Pulmonary artery endothelial cell (primary cell): ENCODE measurements at regions not wholly inside any gene's neighbourhood (a gene's known extent, or its start where the extent isn't known, plus 50 kb on each side); places are given as distances from the start of the nearest gene placed in this dataset.
A peak's percentile ranks its signal among the peaks of the same experiment; 100 is the strongest.
"Not testable (repeated sequence)": the region's sequence is repeated elsewhere in the genome, so short reads cannot be mapped to it uniquely, and the experiment has no call there.

ENCODE experiments used
- DNase-seq: peaks from one replicate; pipeline ENCODE4 v3.0.0-alpha.2; 2011; ENCODE audit warnings: low read depth, low spot score

DNA sequence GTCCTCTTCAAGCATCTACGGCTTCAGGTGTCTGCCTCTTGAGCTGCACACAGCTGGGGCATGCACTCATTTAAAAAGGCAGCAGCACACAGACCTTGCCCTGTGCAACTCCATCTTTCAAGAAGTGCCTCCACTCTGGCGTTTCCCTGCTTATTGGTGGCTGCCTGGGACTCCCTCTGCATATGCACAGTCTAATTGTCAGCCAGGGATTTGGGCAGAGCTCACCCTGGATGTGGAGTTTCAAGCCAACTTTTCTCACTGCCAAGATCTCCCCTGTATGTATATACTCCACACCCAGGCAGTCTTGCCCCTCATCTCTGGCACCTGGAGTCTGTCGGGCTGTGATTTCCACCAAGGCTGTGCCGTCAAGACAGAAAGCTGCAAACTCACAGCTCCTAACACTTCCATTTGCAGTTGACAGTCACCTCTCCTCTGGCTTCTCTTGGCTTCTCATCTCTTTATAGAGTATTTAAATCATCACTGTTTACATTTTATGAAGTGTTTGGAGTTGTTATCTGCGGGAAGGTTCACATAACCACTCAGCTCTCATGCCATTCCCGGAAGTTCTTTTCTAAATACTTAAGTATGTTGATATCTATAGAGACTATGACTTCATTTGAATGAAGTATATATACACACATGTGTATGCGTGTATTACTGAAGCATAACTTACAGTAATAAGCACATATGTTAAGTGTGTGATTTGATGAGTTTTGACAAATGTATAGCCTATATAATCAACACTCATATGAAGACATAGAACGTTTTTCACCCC is 128.2 kb downstream of the NPIPB11 start:
- DNase-seq: not testable (repeated sequence)

DNA sequence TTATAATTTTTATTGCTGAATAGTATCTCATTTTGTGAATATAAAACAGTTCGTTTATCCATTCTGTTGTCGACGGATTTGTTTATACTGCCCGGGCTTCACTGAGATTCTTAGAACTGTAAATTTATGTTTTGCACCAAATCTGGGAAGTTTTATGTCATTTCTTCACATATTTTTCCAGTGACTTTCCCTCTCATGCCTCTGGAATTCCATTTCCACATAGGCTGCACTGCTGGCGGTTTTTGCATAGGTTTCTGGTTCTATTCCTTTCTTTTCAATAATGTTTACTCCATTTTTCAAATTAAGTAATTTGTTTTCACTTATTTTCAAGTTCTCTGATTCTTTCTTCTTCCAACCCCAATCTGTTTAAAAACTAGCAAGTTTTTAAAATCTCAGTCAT is 130.1 kb downstream of the NPIPB11 start:
- not testable (repeated sequence) for DNase-seq

DNA sequence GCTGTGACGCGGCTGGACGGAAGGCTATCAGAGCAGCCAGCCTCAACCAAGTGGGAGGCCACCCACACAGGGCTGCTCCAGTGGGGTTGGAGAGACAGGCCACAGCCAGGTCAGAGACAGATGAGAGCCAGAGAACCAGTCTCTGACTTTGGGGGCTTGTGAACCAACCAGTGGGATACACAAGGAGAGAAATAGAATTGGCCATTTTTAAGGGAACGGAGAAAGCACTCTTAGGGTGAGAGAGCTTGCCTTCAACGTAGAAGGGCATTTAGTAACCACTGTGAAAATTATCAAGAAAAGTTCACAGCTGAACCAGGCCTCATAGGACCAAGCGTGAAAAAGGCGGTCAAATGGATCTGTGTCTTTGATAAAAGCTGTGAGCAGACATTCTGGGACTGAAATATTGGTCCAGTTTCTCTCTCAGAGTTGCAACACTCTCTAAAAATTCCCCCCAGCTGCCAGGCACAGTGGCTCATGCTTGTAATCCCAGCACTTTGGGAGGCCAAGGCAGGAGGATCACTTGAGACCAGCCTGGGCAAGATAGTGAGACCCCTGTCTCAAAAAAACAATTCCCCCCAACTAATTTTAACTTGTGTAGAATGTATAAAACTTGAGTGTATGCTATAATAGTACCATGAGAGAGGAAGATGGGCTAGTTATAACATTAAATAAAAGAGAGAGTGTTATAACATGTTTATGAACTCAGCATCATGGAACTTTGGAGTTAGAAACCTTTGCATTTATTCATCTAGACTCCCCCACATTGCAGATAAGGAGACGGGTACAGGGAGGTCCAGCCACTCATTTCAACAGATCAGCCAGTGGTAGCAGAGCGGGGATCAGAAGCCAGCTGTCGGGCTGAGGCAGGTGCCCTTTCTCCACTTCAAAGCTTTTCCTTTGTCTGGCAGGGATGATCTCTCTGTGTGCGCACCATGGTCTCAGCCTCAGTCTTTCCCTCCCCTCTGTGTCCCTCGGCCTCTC is 132.2 kb downstream of the NPIPB11 start:
- not testable (repeated sequence) for DNase-seq

DNA sequence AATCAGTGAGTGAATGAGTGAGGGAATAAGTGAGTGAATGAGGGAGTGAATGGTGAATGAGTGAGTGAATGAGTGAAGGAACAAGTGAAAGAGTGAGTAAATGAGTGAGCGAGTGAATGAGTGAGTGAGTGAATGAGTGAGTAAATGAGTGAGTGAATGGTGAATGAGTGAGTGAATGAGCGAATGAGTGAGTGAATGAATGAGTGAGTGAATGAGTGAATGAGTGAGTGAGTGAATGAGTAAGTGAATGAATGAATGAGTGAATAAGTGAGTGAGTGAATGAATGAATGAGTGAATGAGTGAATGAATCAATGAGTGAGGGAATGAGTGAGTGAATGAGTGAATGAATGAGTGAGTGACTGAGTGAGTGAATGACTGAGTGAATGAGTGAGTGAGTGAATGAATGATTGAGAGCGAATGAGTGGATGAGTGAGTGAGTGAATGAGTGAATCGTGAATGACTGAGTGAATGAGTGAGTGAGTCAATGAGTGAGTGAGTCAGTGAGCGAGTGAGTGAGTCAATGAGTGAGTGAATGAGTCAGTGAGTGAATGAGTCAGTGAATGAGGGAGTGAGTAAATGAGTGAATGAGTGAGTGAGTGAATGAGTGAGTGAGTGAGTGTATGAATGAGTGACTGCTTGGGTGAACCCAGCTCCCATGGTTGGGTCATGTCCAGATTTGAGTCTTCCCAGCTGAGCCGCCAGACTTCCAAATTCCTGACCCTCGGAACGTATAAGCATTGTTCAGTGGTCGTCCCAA is 133.0 kb downstream of the NPIPB11 start:
- not testable (repeated sequence) for DNase-seq

DNA sequence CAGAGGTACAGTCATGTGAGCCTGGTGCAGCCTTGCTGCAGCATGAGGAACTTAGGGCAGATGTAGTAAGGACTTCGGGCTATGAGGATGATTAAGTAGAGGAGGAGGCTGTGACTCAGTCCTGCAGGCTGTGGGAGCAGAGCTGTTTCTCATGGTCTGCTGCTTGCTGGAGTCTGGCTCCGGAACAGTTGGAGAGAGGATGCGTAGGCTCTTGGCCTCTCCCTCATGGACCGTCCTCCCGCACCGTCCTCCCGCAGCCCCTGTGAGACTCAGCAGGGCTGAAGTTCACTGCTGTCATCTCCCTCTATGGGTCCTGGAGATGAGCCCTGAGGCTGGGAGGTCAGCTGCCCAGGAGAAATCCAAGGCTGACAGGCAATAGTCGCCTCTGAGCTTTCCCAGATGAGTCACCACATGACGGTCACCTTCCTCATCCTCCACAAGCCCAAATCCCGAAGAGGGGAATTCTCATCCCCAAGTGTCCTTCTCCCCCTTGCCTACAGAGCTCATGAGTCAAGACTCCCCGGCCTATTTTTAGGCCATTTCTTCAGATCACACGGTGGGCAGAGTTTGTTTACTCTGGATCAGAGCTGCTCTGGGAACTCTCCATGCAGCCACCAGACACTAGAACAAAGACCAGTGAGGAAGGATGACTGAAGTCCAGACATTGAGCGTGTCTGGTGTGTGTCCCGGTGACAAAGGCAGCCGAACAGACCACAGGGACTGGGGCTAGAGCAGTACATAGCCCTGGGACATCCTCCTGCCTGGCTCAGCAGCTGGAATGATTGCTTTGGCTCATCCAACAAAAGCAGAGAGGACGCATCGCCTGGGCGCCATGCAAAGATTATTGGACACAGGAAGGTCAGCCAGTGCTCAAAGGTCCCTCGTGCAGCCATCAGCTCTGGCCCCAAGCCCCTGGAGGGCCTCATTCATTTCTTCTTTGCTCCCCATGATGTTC is 134.5 kb downstream of the NPIPB11 start:
- not testable (repeated sequence) for DNase-seq

DNA sequence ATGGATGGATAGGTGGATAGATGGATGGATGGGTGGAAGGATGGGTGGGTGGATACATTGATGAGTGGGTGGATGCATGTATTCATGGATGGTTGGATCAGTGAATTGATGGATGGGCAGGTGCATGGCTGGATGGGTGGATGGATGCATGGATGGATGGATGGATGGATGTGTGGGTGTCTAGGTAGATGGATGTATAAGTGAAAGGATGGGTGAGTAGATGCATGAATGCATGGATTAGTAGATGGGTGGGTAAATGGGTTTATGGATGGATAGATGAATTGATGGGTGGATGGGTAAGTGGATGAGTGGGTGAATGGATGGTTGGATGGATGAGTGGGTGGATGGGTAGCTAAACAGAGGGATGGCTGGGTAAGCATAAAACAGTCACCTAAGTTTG is 135.6 kb downstream of the NPIPB11 start:
- DNase-seq: not testable (repeated sequence)

DNA sequence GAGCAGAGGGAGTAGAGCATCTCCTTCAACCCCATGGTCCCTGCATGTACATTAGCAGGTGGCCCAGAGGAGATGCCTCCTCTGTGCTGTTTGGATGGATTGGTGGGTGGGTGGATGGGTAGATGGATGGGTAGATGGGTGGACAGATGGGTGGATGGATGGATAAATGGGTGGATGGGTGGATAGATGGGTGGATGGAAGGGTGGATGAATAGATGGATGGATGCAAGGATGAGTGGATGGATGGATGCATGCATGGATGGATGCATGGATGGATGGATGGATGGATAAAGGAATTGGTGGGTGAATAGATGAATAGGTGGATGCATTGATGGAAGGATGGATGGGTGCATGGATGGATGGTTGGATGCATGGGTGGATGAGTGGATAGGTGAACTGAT is 136.5 kb downstream of the NPIPB11 start:
- not testable (repeated sequence) for DNase-seq

DNA sequence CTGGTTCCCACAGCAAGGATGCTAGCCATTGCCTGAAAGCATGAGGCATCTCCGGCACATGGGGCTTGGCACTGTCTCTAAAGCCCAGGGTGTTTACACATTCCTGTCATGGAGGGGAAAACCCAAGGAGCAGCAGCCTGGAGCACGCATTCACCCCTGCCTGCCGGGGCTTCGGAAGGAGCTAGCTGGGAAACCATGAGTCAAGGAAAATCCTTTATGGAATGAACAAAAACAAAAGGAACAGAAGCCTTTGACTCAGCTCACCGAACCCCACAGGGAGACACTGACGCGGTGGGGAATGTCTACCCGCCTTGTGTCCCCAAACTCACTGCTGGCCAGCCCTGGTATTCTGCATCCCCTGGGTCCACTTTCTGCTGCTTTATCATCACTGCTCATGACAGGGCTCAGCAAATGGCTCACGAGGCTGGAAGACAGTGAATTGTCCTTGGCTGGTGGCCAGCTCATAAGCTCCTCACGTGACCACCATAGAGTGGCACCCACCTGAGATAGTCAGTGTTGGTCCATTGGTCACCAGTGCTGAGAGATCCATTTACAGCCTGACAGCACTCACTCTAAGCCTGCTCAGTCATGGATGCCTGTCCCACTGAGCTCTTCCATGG is 137.2 kb downstream of the NPIPB11 start:
- peak; percentile 53 for DNase-seq

DNA sequence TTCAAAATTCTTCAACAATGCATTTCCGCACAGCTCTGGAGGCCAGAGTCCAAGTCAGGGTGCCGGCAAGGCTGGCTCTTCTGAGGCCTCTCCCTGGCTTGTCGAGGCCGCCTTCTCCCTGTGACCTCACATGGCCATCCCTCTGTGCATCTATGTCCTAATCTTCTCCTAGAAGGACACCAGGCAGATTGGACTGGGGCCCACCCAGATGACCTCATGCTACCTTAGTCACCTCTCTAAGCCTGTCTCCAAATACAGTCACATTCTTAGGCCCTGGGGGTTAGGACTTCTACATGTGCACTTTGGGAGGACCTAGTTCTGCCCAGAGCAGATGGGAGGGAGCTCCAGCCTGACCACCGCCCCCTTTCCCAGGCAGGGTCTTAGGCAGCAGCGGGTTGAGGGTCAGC is 137.7 kb downstream of the NPIPB11 start:
- not testable (repeated sequence) for DNase-seq

DNA sequence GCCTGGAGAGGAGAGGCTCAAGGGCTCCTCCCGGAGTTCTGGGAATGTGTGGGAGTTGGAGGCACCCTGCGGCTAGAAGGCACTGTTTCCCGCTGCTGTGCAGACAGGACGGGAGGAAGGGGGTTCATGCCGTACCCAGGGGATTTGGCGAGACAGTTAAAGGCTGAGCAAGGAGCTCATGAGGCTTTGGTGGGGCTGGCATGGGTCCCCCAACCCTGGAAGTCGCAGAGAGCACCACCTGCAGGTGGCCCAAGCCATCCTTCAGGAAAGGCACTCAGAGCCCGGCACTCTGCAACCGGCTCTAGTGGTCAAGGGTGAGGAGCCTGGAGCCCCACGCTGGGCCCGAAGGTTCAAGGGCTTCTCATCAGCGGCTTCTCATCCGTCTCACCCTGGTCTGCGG is 138.2 kb downstream of the NPIPB11 start:
- DNase-seq: not testable (repeated sequence)

DNA sequence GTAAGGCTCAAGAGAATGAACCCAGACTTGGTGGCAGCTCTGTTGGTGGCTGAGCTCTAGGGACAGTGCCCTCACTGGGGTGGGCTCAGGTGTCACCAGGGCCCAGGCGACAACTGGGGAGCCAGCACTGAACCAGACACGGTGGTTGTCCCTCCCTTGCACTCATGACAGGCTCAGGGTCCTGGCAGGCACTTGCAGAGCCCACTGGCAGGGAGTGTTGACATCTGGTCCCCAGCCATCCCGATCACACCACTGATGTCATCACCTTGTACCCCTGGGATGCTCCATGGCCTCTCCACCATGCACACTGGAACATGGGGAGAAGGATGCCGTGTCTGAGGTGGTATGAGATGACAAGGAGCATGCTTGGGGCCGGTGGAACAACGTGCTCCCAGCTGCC is 138.6 kb downstream of the NPIPB11 start:
- DNase-seq: not testable (repeated sequence)

DNA sequence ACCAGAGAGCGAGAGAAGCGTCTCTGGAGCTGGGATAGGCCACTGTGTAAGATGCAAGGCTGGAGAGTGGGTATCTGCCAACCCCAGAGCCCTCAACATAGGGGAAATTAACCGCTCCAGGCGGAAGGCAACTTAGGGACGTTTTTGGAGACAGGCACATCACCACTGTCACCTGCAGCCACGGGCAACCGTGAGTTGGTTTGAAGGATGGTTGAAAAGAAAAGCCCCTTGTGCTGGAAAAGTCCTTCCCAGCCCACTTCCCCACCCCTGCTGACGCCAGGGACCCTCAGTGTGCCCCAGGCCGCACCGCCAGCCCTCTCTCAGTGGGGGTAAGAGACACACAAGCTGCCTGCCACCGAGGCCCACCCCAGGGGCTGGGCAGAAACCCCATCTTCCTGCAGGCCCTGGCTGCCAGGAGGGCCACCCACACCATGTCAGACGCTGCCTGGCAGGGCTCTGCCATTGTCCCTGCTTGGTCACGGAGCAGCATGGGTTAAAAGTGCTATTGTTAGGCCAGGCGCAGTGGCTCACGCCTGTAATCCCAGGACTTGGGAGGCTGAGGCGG is 139.4 kb downstream of the NPIPB11 start:
- not testable (repeated sequence) for DNase-seq

DNA sequence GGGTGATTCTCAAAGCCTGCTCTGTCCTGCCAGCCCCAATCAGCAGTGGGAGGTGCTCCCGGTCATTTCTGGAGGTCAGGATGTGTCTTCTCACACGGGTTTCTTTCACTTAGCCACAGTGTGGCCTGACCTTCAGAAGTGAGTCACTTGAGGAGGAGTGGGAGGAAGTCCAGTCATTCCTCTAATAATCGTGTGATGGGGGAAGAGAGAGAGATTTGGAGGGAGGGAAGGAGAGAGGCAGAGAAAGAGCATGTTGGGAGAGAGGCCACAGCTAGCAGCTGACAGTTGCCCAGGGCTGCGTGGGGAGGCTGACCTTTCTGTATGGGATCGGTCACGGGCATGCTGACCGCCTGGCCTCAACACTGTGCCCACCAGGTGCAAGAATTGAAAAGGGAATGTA is 139.9 kb downstream of the NPIPB11 start:
- peak; percentile 57 for DNase-seq

DNA sequence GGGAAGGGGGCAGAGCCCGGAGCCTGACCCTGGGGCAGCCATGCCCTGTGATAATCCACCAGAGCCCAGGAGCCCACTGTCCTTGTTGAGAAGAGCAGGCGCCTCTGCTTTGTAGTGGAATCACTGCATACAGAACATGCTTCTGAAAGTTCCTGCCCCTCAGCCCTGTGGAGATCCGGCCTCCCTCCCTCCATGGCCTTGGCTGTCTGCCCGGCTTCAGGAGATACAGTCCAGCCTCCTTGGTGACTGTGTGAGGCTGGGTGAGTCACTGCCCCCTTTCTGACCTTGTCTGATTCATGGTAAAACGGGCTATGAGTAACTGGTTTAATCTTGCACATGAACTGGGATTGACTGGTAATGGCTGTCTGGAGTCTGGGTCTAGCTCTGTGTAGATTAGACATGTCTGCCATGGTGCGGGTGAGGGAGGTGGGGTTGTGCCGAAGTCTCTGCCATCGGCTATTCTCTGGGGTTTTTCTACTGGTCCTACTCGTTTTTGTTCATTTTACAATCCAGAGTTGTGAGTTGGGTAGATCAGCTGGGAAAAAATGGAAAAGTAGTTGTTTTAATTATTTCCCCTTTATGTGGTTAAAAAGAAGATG is 141.2 kb downstream of the NPIPB11 start:
- DNase-seq: peak; percentile 92

DNA sequence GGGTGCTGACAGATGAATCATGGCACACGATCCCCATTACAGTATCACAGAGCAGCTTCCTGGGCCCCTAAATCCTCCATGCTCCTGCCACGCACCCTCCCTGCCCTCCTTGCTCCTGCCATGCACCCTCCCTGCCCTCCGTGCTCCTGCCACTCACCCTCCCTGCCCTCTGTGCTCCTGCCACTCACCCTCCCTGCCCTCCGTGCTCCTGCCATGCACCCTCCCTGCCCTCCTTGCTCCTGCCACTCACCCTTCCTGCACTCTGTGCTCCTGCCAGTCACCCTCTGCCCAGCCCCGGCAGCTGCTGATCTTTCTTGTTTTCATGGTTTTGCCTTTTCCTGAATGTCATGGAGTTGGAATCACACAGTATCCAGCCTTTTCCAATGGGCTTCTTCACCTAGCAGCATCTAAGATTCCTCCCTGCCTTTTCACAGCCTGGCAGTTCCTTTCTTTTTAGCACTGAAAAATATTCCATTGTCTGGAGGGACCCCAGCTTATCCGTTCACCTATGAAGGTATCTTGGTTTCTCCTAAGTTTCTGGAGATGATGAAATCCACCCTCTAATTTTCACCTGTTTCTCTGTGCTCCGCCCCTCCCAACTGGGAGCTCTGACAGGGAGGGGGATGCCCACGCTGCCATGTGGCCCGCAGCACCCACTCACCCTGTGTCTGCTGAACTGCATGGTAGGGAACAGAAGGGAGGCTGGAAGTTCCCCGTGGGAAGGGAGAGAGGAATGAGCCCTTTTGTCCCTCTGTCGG is 142.3 kb downstream of the NPIPB11 start:
- not testable (repeated sequence) for DNase-seq

DNA sequence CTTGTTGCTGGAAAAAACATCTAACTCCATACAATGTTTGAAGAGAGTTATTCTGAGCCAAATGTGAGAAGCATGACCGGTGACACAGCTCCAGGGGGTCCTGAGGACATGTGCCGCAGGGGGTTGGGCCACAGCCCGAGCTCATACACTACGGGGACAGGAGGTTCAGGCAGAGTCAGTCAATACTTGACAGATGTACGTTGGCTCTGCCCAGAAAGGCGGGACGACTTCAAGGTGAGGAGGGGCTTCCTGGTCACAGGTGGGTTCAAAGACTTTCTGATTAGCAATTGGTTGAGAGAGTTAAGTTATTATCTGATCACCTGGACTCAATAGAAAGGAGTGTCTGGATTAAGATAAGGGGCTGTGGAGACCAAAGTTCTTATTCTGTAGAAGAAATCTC is 143.8 kb downstream of the NPIPB11 start:
- not testable (repeated sequence) for DNase-seq

DNA sequence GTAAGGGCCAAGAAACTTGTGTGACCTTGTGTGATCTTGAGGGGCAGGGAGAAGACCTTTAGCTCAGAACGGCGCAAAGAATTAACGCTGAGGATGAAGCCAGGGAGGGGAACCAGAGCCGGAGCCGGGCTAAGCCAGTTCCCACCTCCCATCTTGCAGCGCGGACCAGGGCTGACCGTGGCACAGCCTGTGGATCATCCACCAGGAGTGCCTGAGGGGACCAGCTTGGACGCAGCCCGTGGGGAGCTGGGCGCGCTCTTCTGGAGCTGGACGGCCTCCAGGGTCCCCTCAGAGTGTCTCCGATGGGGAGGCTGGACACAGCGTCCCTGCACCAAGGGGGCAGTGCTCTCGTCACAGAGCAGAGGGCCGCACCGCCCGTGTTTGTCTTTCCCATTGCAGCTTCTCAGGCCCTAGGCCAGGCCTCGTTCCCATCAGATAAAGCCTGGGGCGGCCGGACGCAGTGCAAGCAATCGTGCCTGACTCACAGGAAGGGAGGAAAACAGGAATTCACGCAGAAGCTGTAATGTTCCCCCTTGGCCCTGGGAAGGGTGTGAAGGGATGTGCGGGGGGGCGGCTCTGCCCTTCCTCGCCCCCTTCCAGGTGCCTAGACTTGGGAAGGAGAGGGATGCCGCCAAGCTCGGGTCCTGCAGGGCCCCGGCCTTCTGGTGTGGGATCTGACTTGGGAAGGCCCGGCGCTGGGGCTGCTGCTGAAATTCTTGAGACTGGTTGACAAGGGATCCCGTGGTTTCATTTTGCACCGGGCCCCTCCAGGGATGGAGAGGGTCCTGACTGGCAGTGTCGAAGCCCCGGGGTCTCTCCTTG is 144.9 kb downstream of the NPIPB11 start:
- not testable (repeated sequence) for DNase-seq
